Activated T-cell treated with anti-CD3 and anti-CD28 coated beads for 48 hours (primary cell): ENCODE measurements at regions not wholly inside any gene's neighbourhood (a gene's known extent, or its start where the extent isn't known, plus 50 kb on each side); places are given as distances from the start of the nearest gene placed in this dataset.

Experiments
- DNase-seq: peaks from one replicate; pipeline ENCODE4 v3.0.0-alpha.2; 2020; ENCODE audit warnings: low read depth

- DNase-seq, result no peak
These were observed 235.0 kb upstream of the HNMT start for GRCh38 chr2:137729305-137729704.

GRCh38 chr2:137737559-137737958 lies 226.7 kb upstream of the HNMT start:
- no peak for DNase-seq

GRCh38 chr2:137741784-137742362 lies 222.4 kb upstream of the HNMT start:
- no peak for DNase-seq

GRCh38 chr2:137747509-137747908 lies 216.8 kb upstream of the HNMT start:
- no peak for DNase-seq

GRCh38 chr2:137748533-137748932 lies 215.7 kb upstream of the HNMT start:
- DNase-seq, result no peak

- DNase-seq, result no peak
These were observed 199.6 kb upstream of the HNMT start for GRCh38 chr2:137764646-137765045.

GRCh38 chr2:137769406-137769805 lies 194.9 kb upstream of the HNMT start:
- DNase-seq, result no peak

GRCh38 chr2:137770166-137770565 lies 194.1 kb upstream of the HNMT start:
- no peak for DNase-seq

- no peak for DNase-seq
These were observed 193.2 kb upstream of the HNMT start for GRCh38 chr2:137771064-137771463.

GRCh38 chr2:137772451-137772850 lies 191.8 kb upstream of the HNMT start:
- DNase-seq, result no peak

- DNase-seq, result no peak
These were observed 188.7 kb upstream of the HNMT start for GRCh38 chr2:137775529-137775928.

- no peak for DNase-seq
These were observed 187.6 kb upstream of the HNMT start for GRCh38 chr2:137776697-137777096.

- DNase-seq, result no peak
These were observed 166.6 kb upstream of the HNMT start for GRCh38 chr2:137797641-137798040.

- DNase-seq, result no peak
These were observed 164.7 kb upstream of the HNMT start for GRCh38 chr2:137799600-137799999.

GRCh38 chr2:137800386-137800785 lies 163.9 kb upstream of the HNMT start:
- DNase-seq, result no peak

- no peak for DNase-seq
These were observed 163.0 kb upstream of the HNMT start for GRCh38 chr2:137801228-137801627.

- DNase-seq, result no peak
These were observed 162.2 kb upstream of the HNMT start for GRCh38 chr2:137802038-137802437.

GRCh38 chr2:137806068-137806805 lies 158.0 kb upstream of the HNMT start:
- no peak for DNase-seq

- no peak for DNase-seq
These were observed 155.0 kb upstream of the HNMT start for GRCh38 chr2:137809252-137809651.

GRCh38 chr2:137809837-137810236 lies 154.4 kb upstream of the HNMT start:
- no peak for DNase-seq

GRCh38 chr2:137812517-137812916 lies 151.8 kb upstream of the HNMT start:
- DNase-seq, result no peak

GRCh38 chr2:137813176-137813575 lies 151.1 kb upstream of the HNMT start:
- DNase-seq, result no peak

- DNase-seq, result no peak
These were observed 147.2 kb upstream of the HNMT start for GRCh38 chr2:137817058-137817457.

GRCh38 chr2:137823196-137823595 lies 141.1 kb upstream of the HNMT start:
- no peak for DNase-seq
